ENCODE measurements at regions not wholly inside any gene's neighbourhood (a gene's known extent, or its start where the extent isn't known, plus 50 kb on each side); places are given as distances from the start of the nearest gene placed in this dataset.

DNA sequence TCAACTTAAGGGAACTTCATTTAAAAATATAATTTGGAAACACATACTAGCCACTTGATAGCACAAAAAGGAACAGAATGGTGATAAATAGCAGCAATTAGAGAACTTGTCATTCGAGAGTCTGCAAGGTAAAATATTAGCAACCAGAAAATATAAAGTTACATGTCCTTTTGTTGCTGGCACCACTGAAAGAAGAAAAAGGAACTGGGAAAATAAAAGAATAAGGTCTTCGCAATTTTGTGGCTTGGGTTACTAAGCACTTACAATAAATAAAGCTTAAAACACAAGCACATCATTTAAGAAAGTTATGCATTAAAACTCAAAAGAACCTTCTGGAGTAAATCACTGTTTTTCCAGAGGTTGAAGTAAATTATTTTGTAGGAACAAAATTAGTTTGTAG is 149.9 kb upstream of the FBN2 start:
- no peak overlapping the region for H3K4me3 ChIP-seq
- no peaks in the 10 kb centered on the region for H4K20me1 ChIP-seq (replicated peaks; ENCODE audit: insufficient read depth)

More for the DNA sequence above, 149.9 kb upstream of the FBN2 start:
- Mint-ChIP-seq H3K27ac (no peak overlapping the region), H3K9me3 (no peaks in the 10 kb centered on the region; the same call in 2 of the 3 replicates), H3K4me1 (peaks cover 8% of the 10 kb centered on the region; the same call in 2 of the 3 replicates), H3K27me3 (ENCODE audit: insufficient read depth, low read depth, poor library complexity) (peaks cover 2% of the 10 kb centered on the region), H3K4me3 (no peak overlapping the region), H3K36me3 (ENCODE audit: low read depth) (no peaks in the 10 kb centered on the region; the same call in 2 of the 3 replicates)
- H3K4me2 ChIP-seq, result no peak overlapping the region
- no peaks in the 10 kb centered on the region for H3F3A ChIP-seq (replicated peaks; ENCODE audit: low read depth)
- H3K36me3 ChIP-seq (ENCODE audit: insufficient read depth), result no peaks in the 10 kb centered on the region
- ATAC-seq, result no peak
- TF ChIP-seq, protein P1, sequence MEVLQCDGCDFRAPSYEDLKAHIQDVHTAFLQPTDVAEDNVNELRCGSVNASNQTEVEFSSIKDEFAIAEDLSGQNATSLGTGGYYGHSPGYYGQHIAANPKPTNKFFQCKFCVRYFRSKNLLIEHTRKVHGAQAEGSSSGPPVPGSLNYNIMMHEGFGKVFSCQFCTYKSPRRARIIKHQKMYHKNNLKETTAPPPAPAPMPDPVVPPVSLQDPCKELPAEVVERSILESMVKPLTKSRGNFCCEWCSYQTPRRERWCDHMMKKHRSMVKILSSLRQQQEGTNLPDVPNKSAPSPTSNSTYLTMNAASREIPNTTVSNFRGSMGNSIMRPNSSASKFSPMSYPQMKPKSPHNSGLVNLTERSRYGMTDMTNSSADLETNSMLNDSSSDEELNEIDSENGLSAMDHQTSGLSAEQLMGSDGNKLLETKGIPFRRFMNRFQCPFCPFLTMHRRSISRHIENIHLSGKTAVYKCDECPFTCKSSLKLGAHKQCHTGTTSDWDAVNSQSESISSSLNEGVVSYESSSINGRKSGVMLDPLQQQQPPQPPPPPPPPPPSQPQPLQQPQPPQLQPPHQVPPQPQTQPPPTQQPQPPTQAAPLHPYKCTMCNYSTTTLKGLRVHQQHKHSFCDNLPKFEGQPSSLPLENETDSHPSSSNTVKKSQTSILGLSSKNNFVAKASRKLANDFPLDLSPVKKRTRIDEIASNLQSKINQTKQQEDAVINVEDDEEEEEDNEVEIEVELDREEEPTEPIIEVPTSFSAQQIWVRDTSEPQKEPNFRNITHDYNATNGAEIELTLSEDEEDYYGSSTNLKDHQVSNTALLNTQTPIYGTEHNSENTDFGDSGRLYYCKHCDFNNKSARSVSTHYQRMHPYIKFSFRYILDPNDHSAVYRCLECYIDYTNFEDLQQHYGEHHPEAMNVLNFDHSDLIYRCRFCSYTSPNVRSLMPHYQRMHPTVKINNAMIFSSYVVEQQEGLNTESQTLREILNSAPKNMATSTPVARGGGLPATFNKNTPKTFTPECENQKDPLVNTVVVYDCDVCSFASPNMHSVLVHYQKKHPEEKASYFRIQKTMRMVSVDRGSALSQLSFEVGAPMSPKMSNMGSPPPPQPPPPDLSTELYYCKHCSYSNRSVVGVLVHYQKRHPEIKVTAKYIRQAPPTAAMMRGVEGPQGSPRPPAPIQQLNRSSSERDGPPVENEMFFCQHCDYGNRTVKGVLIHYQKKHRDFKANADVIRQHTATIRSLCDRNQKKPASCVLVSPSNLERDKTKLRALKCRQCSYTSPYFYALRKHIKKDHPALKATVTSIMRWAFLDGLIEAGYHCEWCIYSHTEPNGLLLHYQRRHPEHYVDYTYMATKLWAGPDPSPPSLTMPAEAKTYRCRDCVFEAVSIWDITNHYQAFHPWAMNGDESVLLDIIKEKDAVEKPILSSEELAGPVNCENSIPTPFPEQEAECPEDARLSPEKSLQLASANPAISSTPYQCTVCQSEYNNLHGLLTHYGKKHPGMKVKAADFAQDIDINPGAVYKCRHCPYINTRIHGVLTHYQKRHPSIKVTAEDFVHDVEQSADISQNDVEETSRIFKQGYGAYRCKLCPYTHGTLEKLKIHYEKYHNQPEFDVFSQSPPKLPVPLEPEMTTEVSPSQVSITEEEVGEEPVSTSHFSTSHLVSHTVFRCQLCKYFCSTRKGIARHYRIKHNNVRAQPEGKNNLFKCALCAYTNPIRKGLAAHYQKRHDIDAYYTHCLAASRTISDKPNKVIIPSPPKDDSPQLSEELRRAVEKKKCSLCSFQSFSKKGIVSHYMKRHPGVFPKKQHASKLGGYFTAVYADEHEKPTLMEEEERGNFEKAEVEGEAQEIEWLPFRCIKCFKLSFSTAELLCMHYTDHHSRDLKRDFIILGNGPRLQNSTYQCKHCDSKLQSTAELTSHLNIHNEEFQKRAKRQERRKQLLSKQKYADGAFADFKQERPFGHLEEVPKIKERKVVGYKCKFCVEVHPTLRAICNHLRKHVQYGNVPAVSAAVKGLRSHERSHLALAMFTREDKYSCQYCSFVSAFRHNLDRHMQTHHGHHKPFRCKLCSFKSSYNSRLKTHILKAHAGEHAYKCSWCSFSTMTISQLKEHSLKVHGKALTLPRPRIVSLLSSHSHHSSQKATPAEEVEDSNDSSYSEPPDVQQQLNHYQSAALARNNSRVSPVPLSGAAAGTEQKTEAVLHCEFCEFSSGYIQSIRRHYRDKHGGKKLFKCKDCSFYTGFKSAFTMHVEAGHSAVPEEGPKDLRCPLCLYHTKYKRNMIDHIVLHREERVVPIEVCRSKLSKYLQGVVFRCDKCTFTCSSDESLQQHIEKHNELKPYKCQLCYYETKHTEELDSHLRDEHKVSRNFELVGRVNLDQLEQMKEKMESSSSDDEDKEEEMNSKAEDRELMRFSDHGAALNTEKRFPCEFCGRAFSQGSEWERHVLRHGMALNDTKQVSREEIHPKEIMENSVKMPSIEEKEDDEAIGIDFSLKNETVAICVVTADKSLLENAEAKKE (CRISPR knock-in tag; IDR thresholded peaks at IDR 0.05), result no peak
- no peak for TF ChIP-seq NANOG (IDR thresholded peaks at IDR 0.05; ENCODE audit: borderline replicate concordance)
- TF ChIP-seq, protein P2, sequence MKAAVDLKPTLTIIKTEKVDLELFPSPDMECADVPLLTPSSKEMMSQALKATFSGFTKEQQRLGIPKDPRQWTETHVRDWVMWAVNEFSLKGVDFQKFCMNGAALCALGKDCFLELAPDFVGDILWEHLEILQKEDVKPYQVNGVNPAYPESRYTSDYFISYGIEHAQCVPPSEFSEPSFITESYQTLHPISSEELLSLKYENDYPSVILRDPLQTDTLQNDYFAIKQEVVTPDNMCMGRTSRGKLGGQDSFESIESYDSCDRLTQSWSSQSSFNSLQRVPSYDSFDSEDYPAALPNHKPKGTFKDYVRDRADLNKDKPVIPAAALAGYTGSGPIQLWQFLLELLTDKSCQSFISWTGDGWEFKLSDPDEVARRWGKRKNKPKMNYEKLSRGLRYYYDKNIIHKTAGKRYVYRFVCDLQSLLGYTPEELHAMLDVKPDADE (IDR thresholded peaks at IDR 0.05), result no peak
- TF ChIP-seq ZNF114 (CRISPR knock-in tag; IDR thresholded peaks at IDR 0.05), result no peak
- TF ChIP-seq, protein P3, sequence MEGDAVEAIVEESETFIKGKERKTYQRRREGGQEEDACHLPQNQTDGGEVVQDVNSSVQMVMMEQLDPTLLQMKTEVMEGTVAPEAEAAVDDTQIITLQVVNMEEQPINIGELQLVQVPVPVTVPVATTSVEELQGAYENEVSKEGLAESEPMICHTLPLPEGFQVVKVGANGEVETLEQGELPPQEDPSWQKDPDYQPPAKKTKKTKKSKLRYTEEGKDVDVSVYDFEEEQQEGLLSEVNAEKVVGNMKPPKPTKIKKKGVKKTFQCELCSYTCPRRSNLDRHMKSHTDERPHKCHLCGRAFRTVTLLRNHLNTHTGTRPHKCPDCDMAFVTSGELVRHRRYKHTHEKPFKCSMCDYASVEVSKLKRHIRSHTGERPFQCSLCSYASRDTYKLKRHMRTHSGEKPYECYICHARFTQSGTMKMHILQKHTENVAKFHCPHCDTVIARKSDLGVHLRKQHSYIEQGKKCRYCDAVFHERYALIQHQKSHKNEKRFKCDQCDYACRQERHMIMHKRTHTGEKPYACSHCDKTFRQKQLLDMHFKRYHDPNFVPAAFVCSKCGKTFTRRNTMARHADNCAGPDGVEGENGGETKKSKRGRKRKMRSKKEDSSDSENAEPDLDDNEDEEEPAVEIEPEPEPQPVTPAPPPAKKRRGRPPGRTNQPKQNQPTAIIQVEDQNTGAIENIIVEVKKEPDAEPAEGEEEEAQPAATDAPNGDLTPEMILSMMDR (conservative IDR thresholded peaks at IDR 0.05; ENCODE audit: low read depth in 2 of 2), result no peak
- no peak for TF ChIP-seq EZH2 (IDR thresholded peaks at IDR 0.05; ENCODE audit: low read depth, unreplicated experiment)
- TF ChIP-seq POLR2AphosphoS5 (IDR thresholded peaks at IDR 0.05; ENCODE audit: low read depth), result no peak
- no peak for TF ChIP-seq STAT1 (IDR thresholded peaks at IDR 0.05; ENCODE audit: unreplicated experiment)
- TF ChIP-seq CREB1 (CRISPR knock-in tag; IDR thresholded peaks at IDR 0.05; ENCODE audit: low read depth), result no peak
- no peak for TF ChIP-seq JUNB (IDR thresholded peaks at IDR 0.05; ENCODE audit: unreplicated experiment)
- TF ChIP-seq ZNF331 (CRISPR knock-in tag; IDR thresholded peaks at IDR 0.05; ENCODE audit: low read depth), result no peak
- TF ChIP-seq EZH2phosphoT487 (IDR thresholded peaks at IDR 0.05; ENCODE audit: unreplicated experiment), result no peak
- TF ChIP-seq, protein P4, sequence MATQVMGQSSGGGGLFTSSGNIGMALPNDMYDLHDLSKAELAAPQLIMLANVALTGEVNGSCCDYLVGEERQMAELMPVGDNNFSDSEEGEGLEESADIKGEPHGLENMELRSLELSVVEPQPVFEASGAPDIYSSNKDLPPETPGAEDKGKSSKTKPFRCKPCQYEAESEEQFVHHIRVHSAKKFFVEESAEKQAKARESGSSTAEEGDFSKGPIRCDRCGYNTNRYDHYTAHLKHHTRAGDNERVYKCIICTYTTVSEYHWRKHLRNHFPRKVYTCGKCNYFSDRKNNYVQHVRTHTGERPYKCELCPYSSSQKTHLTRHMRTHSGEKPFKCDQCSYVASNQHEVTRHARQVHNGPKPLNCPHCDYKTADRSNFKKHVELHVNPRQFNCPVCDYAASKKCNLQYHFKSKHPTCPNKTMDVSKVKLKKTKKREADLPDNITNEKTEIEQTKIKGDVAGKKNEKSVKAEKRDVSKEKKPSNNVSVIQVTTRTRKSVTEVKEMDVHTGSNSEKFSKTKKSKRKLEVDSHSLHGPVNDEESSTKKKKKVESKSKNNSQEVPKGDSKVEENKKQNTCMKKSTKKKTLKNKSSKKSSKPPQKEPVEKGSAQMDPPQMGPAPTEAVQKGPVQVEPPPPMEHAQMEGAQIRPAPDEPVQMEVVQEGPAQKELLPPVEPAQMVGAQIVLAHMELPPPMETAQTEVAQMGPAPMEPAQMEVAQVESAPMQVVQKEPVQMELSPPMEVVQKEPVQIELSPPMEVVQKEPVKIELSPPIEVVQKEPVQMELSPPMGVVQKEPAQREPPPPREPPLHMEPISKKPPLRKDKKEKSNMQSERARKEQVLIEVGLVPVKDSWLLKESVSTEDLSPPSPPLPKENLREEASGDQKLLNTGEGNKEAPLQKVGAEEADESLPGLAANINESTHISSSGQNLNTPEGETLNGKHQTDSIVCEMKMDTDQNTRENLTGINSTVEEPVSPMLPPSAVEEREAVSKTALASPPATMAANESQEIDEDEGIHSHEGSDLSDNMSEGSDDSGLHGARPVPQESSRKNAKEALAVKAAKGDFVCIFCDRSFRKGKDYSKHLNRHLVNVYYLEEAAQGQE (IDR thresholded peaks at IDR 0.05; ENCODE audit: unreplicated experiment), result no peak
- H3K27me3 ChIP-seq (ENCODE audit: insufficient read depth), result no peaks in the 10 kb centered on the region
- no peaks in the 10 kb centered on the region for H3K79me2 ChIP-seq (replicated peaks; ENCODE audit: insufficient read depth)
- H3K4me1 ChIP-seq (ENCODE audit: insufficient read depth), result peaks cover 3% of the 10 kb centered on the region
- H3K27ac ChIP-seq (ENCODE audit: low read depth), result no peak overlapping the region
- H3K9me2 ChIP-seq (ENCODE audit: insufficient read depth), result no peaks in the 10 kb centered on the region
- no peak for DNase-seq (ENCODE audit: low spot score)
- no peak overlapping the region for H2AFZ ChIP-seq

Measured in GM23338 (cell line).